K562 (cell line): ENCODE measurements at regions not wholly inside any gene's neighbourhood (a gene's known extent, or its start where the extent isn't known, plus 50 kb on each side); places are given as distances from the start of the nearest gene placed in this dataset.

Experiments used
- ATAC-seq: fragments of 200-7000 bp; cut with Tn5 transposase; 3 replicates; pipeline ENCODE4 v1.9.1; 2020; ENCODE audit warnings: moderate library complexity
- BruUV-seq: library from RNA; stranded (reverse); fragments of 400-500 nt; replicated peaks from 2 replicates; lab custom pipeline; 2021; lab: Mats Ljungman, UMichigan
- CTCF ChIA-PET: fragments of 300-600 bp; formaldehyde crosslinking; extraction: SDS; loops from one replicate; lab custom pipeline; 2021; ENCODE audit warnings: low intra/inter-chr PET ratio; lab: Yijun Ruan, JAX
- POLR2A ChIA-PET: fragments of 300-600, 350-650 bp; sonication (Branson Sonifier 250); formaldehyde crosslinking; extraction: SDS; loops from one replicate; lab custom pipeline; 2021; ENCODE audit warnings: antibody characterized with exemption, inconsistent platforms; lab: Yijun Ruan, JAX
- DNase-seq, 4 experiments: peaks; one replicate each; pipeline versions ENCODE4 v3.0.0 to v3.0.0-alpha.2; 2011 to 2018; ENCODE audit warnings: low spot score in 3 of 4, mixed read lengths in 3 of 4; ENCODE audit errors: extremely low read depth in 1 of 4
- FAIRE-seq: peaks from 2 replicates; lab custom pipeline; 2011; peaks lifted over from hg19 to GRCh38; lab: Jason Lieb, UNC
- H2AFZ ChIP-seq: 2 replicates; pipeline ENCODE4 v1.6.0; 2011; ENCODE audit warnings: low read depth, low read length, control low read depth, inconsistent platforms
- H3K27ac ChIP-seq: fragments of 200-600 bp; 3 replicates; pipeline ENCODE4 v1.8.0; 2011; ENCODE audit warnings: low read depth, mild to moderate bottlenecking, control low read depth, inconsistent platforms, low read length, moderate library complexity, mixed read lengths; ENCODE audit errors: extremely low read depth
- H3K27me3 ChIP-seq, 2 experiments: fragments of 300-600 bp in 1 of 2; 2 replicates in 1 of 2; 3 replicates in 1 of 2; pipeline versions ENCODE4 v1.6.0 to v1.8.0; 2011; ENCODE audit warnings: inconsistent platforms in 2 of 2, low read length in 2 of 2, mild to moderate bottlenecking in 1 of 2, mixed read lengths in 1 of 2, moderate library complexity in 1 of 2; ENCODE audit not compliant: control insufficient read depth in 2 of 2, insufficient read depth in 2 of 2
- H3K36me3 ChIP-seq: fragments of 300-600 bp; 3 replicates; pipeline ENCODE4 v1.8.0; 2011; ENCODE audit warnings: mild to moderate bottlenecking, low read length, inconsistent platforms; ENCODE audit not compliant: control insufficient read depth, insufficient read depth
- H3K4me1 ChIP-seq, 2 experiments: fragments of 200-600 bp in 1 of 2; replicated peaks in 1 of 2; 2 replicates in 1 of 2; 3 replicates in 1 of 2; pipeline versions ENCODE4 v1.5.1 to v1.8.0; 2011; ENCODE audit warnings: inconsistent platforms in 2 of 2, low read length in 2 of 2, mild to moderate bottlenecking in 1 of 2, mixed read lengths in 1 of 2, moderate library complexity in 1 of 2; ENCODE audit not compliant: control insufficient read depth in 2 of 2, insufficient read depth in 2 of 2
- H3K4me2 ChIP-seq: 2 replicates; pipeline ENCODE4 v1.6.1; 2011; ENCODE audit warnings: low read length, control low read depth, inconsistent platforms, mixed read lengths; ENCODE audit not compliant: insufficient read depth
- H3K4me3 ChIP-seq: fragments of 200-600 bp; sonication (generic), shearing (Covaris generic); 2 replicates; pipeline ENCODE4 v1.5.1; 2016; ENCODE audit warnings: control low read depth, inconsistent platforms
- H3K79me2 ChIP-seq: fragments of 200-600 bp; 3 replicates; pipeline ENCODE4 v1.8.0; 2011; ENCODE audit warnings: low read length, inconsistent platforms; ENCODE audit not compliant: control insufficient read depth, insufficient read depth
- H3K9ac ChIP-seq, 2 experiments: 2 replicates each; pipeline versions ENCODE4 v1.6.0 to v1.6.1; 2011; ENCODE audit warnings: low read depth in 2 of 2, low read length in 2 of 2, control low read depth in 1 of 2, inconsistent platforms in 1 of 2, mild to moderate bottlenecking in 1 of 2, mixed read lengths in 1 of 2; ENCODE audit not compliant: insufficient read depth in 1 of 2
- H3K9me1 ChIP-seq: one replicate; pipeline ENCODE4 v1.6.0; 2011; ENCODE audit warnings: inconsistent platforms, mild to moderate bottlenecking, low read length, moderate library complexity; ENCODE audit not compliant: control insufficient read depth, insufficient read depth
- H3K9me3 ChIP-seq: replicated peaks from 2 replicates; pipeline ENCODE4 v1.5.1; 2011; ENCODE audit warnings: low read depth, low read length, inconsistent platforms; ENCODE audit not compliant: control insufficient read depth, insufficient read depth
- H4K20me1 ChIP-seq: replicated peaks from 2 replicates; pipeline ENCODE4 v1.6.1; 2011; ENCODE audit warnings: low read length, inconsistent platforms, mixed read lengths; ENCODE audit not compliant: control insufficient read depth, insufficient read depth
- BRD4 ChIP-seq: fragments of 200-600 bp; sonication (generic); IDR thresholded peaks from 2 replicates; pipeline ENCODE4 v1.6.1; 2017; ENCODE audit warnings: inconsistent platforms
- BRF1 ChIP-seq: IDR thresholded peaks from 3 replicates; pipeline ENCODE4 v1.6.1; 2011; ENCODE audit warnings: borderline replicate concordance, mild to moderate bottlenecking; ENCODE audit not compliant: insufficient read length; ENCODE audit errors: extremely low read depth
- CBX8 ChIP-seq: fragments of 200-600 bp; sonication (generic); IDR thresholded peaks from 2 replicates; pipeline ENCODE4 v1.6.1; 2012; ENCODE audit warnings: borderline replicate concordance, mixed run types, low read depth, mild to moderate bottlenecking, moderate library complexity, mixed read lengths, low read length, control low read depth, inconsistent platforms; ENCODE audit not compliant: poor library complexity, severe bottlenecking; ENCODE audit errors: extremely low read depth
- CHD2 ChIP-seq: IDR thresholded peaks from 2 replicates; pipeline ENCODE4 v1.6.1; 2011; ENCODE audit warnings: low read depth, low read length
- CUX1 ChIP-seq: fragments of 200-800 bp; sonication (Bioruptor generic); IDR thresholded peaks from 2 replicates; pipeline ENCODE4 v1.6.1; 2016; ENCODE audit warnings: missing genetic modification characterization, missing compliant biosample characterization
- SUPT5H ChIP-seq: fragments of 450-650 bp; IDR thresholded peaks from 2 replicates; pipeline ENCODE4 v1.6.1; 2016
- THRAP3 ChIP-seq: fragments of 450-650 bp; IDR thresholded peaks from 2 replicates; pipeline ENCODE4 v1.6.1; 2016; ENCODE audit warnings: mild to moderate bottlenecking, inconsistent platforms, borderline replicate concordance
- ZNF512 ChIP-seq: IDR thresholded peaks from 2 replicates; pipeline ENCODE4 v1.6.1; 2016; ENCODE audit warnings: missing genetic modification characterization, missing compliant biosample characterization
- ZSCAN32 ChIP-seq: fragments of 450-650 bp; formaldehyde crosslinking; IDR thresholded peaks from 2 replicates; pipeline ENCODE4 v1.4.0; 2020; ENCODE audit warnings: mild to moderate bottlenecking, moderate library complexity
- WGBS: fragments of 100-300 bp; shearing (Covaris generic); methylation state at CpG from one replicate; pipeline ENCODE4 v1.1.6; 2016; ENCODE audit warnings: low coverage, mixed read lengths; ENCODE audit not compliant: insufficient coverage; ENCODE audit errors: missing lambda C conversion rate; 5-methylcytosine and 5-hydroxymethylcytosine counted together
- in situ Hi-C: fragments of 300-500 bp; cut with MboI; formaldehyde crosslinking; loops from 4 replicates; pipeline ENCODE4 v1.15.0; 2018; ENCODE audit warnings: inconsistent platforms, mixed read lengths
- intact Hi-C: fragments of 100-400 bp; cut with micrococcal nuclease; formaldehyde crosslinking; loops from 2 replicates; pipeline ENCODE4 v1.14.2; 2022

GRCh38 chr4:73684097-73684496, 56.3 kb upstream of the CXCL8 start:
- FAIRE-seq (no peak), DNase-seq (no peak), ATAC-seq (no peak)
- Histone ChIP-seq H3K79me2 (no peaks in the 10 kb centered on the region), H3K9me1 (no peaks in the 10 kb centered on the region), H3K27me3 (no peaks in the 10 kb centered on the region), H3K36me3 (no peaks in the 10 kb centered on the region), H3K4me3 (no peak overlapping the region), H3K27ac (no peak overlapping the region), H4K20me1 (no peaks in the 10 kb centered on the region), H3K9me3 (no peaks in the 10 kb centered on the region), H3K4me1 (no peaks in the 10 kb centered on the region), H3K9ac (no peak overlapping the region), H3K4me2 (no peak overlapping the region), H2AFZ (no peak overlapping the region)
- no peak for TF ChIP-seq SUPT5H
- WGBS: 0% methylated on average over 1 of the region's 1 CpG
- in situ Hi-C loops: no loop called here
- ChIA-PET CTCF (no interaction called here), POLR2A (interaction anchor here (1.8 kb wide), 1 partner anchor 8 kb away, joined by 5 read pairs; no protein-coding TSS in a partner anchor)
- BruUV-seq: no TSS peak
- intact Hi-C loops: no loop called here

- POLR2A ChIA-PET: interaction anchor here (1.8 kb wide), 1 partner anchor 9 kb away, joined by 5 read pairs; no protein-coding TSS in a partner anchor
- DNase-seq: no peak
- H3K9me1 ChIP-seq: no peaks in the 10 kb centered on the region
- no TSS peak for BruUV-seq
- no peaks in the 10 kb centered on the region for H3K36me3 ChIP-seq
- intact Hi-C loops (no loop called here), in situ Hi-C loops (no loop called here)
- H3K9me3 ChIP-seq: no peaks in the 10 kb centered on the region
- H3K4me1 ChIP-seq: no peaks in the 10 kb centered on the region
- ATAC-seq: no peak
- H3K27me3 ChIP-seq: no peaks in the 10 kb centered on the region
- CTCF ChIA-PET: no interaction called here
- no peak overlapping the region for H3K4me3 ChIP-seq
- 19% methylated on average over 1 of the region's 1 CpG for WGBS
- no peak overlapping the region for H2AFZ ChIP-seq
- H3K9ac ChIP-seq: no peak overlapping the region
- FAIRE-seq: no peak
- H3K79me2 ChIP-seq: no peaks in the 10 kb centered on the region
- H3K4me2 ChIP-seq: no peak overlapping the region
- no peaks in the 10 kb centered on the region for H4K20me1 ChIP-seq
- no peak overlapping the region for H3K27ac ChIP-seq
- TF ChIP-seq BRF1 (no peak), ZSCAN32 (CRISPR knock-in tag) (no peak), CHD2 (no peak), THRAP3 (no peak), BRD4 (no peak), ZNF512 (tag) (no peak), CBX8 (no peak), CUX1 (CRISPR knock-in tag) (no peak)
Measured at GRCh38 chr4:73685052-73685451, 55.3 kb upstream of the CXCL8 start.
